H1 (cell line): ENCODE measurements at regions not wholly inside any gene's neighbourhood (a gene's known extent, or its start where the extent isn't known, plus 50 kb on each side); places are given as distances from the start of the nearest gene placed in this dataset.

Source experiments
- CTBP2 ChIP-seq: IDR thresholded peaks from 2 replicates; pipeline ENCODE4 v1.7.0; 2011; ENCODE audit warnings: borderline replicate concordance, mild to moderate bottlenecking, moderate library complexity, mixed read lengths, low read length; ENCODE audit not compliant: insufficient read depth, insufficient read length
- EGR1 ChIP-seq: IDR thresholded peaks from 2 replicates; pipeline ENCODE4 v1.6.1; 2011; ENCODE audit warnings: low read depth, low read length, borderline replicate concordance
- KDM1A ChIP-seq: fragments of 200-600, 300-600 bp; sonication (generic); IDR thresholded peaks from 2 replicates; pipeline ENCODE4 v1.7.1; 2016; ENCODE audit warnings: mild to moderate bottlenecking, low read length, borderline replicate concordance

DNA sequence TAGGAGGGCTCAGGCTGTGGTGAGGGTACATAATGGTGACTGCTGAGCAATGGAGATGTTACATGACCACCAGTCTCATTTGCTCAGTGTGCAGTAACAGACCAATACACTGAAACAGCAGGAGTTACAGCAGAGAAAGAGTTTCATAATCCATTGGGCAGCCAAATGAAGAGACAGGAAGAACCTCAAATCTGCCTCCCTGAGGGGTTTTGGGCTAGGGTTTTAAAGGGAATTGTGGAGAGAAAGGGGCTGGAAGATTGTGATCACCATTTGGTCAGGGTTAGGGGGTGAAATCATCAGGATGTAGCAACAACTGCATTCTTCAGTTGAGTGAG, 838.3 kb downstream of the GRID1 start (continued):
- TF ChIP-seq KDM1A (no peak), EGR1 (no peak), CTBP2 (no peak)
